GM12892 (cell line): ENCODE measurements at regions not wholly inside any gene's neighbourhood (a gene's known extent, or its start where the extent isn't known, plus 50 kb on each side); places are given as distances from the start of the nearest gene placed in this dataset.
A peak's percentile ranks its signal among the peaks of the same experiment; 100 is the strongest.

Source experiments
- POLR2A ChIP-seq: IDR thresholded peaks from 2 replicates; pipeline ENCODE4 v1.6.1; 2011; ENCODE audit warnings: low read depth, low read length, control low read depth
- POLR2AphosphoS5 ChIP-seq: IDR thresholded peaks from 2 replicates; pipeline ENCODE4 v1.6.1; 2011; ENCODE audit warnings: low read depth, low read length, control low read depth

- TF ChIP-seq POLR2A (peak; percentile 52; the same call in 1 of the 2 replicates), POLR2AphosphoS5 (peak; percentile 57)
Observed at GRCh38 chr6:158868890-158869825, 50.0 kb upstream of the EZR start.
